ENCODE measurements at regions not wholly inside any gene's neighbourhood (a gene's known extent, or its start where the extent isn't known, plus 50 kb on each side); places are given as distances from the start of the nearest gene placed in this dataset.

DNA sequence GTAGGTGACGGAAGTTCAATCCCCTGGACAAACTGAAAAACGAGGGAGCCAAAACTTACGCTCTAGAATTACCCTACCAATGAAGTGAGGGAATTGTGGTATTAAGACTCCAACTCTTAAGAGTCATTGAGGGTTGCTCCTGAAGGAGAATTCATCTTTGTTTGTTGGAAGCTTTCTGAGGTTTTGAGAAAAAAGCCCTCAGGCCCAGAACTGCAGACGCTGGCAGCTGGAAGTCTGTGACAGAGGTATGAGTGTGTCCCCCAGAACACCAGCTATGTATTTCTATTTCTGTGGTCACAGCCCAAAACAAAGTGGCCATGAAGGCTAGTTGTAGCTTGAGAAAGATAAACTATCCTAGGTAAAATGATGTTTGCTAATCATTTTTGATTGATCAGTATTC is 438.8 kb upstream of the B3GALT2 start:
- CTCF ChIA-PET: no interaction called here
- no peaks in the 10 kb centered on the region for H3K36me3 Mint-ChIP-seq (ENCODE audit: insufficient read depth, unreplicated experiment)
- no TSS peak for BruUV-seq (replicated peaks)
- no peaks in the 10 kb centered on the region for H3K27me3 Mint-ChIP-seq (ENCODE audit: insufficient read depth, unreplicated experiment)
- TF ChIP-seq, protein P1, sequence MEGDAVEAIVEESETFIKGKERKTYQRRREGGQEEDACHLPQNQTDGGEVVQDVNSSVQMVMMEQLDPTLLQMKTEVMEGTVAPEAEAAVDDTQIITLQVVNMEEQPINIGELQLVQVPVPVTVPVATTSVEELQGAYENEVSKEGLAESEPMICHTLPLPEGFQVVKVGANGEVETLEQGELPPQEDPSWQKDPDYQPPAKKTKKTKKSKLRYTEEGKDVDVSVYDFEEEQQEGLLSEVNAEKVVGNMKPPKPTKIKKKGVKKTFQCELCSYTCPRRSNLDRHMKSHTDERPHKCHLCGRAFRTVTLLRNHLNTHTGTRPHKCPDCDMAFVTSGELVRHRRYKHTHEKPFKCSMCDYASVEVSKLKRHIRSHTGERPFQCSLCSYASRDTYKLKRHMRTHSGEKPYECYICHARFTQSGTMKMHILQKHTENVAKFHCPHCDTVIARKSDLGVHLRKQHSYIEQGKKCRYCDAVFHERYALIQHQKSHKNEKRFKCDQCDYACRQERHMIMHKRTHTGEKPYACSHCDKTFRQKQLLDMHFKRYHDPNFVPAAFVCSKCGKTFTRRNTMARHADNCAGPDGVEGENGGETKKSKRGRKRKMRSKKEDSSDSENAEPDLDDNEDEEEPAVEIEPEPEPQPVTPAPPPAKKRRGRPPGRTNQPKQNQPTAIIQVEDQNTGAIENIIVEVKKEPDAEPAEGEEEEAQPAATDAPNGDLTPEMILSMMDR (IDR thresholded peaks at IDR 0.05; ENCODE audit: unreplicated experiment): no peak
- no peak overlapping the region for H3K27ac Mint-ChIP-seq (ENCODE audit: low read depth, unreplicated experiment)
- no peak for DNase-seq (ENCODE audit: unreplicated experiment)
- peaks cover 10% of the 10 kb centered on the region for H3K4me1 Mint-ChIP-seq (ENCODE audit: insufficient read depth, unreplicated experiment)
- intact Hi-C loops (cut with micrococcal nuclease): no loop called here
- H3K9me3 Mint-ChIP-seq (ENCODE audit: unreplicated experiment): no peaks in the 10 kb centered on the region
- no peak overlapping the region for H3K4me3 Mint-ChIP-seq (ENCODE audit: unreplicated experiment)
- POLR2A ChIA-PET: no interaction called here

DNA sequence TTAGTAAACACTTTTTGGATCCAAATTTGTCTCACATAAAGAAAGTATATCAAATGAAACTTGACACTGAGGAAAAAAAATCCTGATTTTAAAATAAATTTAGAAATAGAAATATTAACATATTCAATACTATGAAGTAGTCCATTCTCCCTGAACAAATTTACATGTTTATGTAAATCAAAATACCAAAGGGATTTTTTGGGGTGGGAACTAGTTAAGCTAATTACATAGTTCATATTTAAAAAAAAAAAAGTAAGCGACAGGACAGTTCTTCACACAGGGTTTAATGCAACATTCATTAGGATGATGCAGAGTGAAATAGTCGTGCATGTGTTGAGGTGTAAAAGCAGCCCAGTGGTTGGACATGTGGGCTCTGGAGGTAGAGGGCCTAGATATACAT is 433.5 kb upstream of the B3GALT2 start:
- ChIA-PET CTCF (no interaction called here), POLR2A (no interaction called here)
- Mint-ChIP-seq H3K27ac (ENCODE audit: low read depth, unreplicated experiment) (no peak overlapping the region), H3K4me1 (ENCODE audit: insufficient read depth, unreplicated experiment) (peaks cover 5% of the 10 kb centered on the region), H3K4me3 (ENCODE audit: unreplicated experiment) (no peak overlapping the region), H3K9me3 (ENCODE audit: unreplicated experiment) (peaks cover 8% of the 10 kb centered on the region), H3K27me3 (ENCODE audit: insufficient read depth, unreplicated experiment) (no peaks in the 10 kb centered on the region), H3K36me3 (ENCODE audit: insufficient read depth, unreplicated experiment) (no peaks in the 10 kb centered on the region)
- no TSS peak for BruUV-seq (replicated peaks)
- TF ChIP-seq, protein P1 (IDR thresholded peaks at IDR 0.05; ENCODE audit: unreplicated experiment): no peak
- intact Hi-C loops (cut with micrococcal nuclease): no loop called here
- no peak for DNase-seq (ENCODE audit: unreplicated experiment)

DNA sequence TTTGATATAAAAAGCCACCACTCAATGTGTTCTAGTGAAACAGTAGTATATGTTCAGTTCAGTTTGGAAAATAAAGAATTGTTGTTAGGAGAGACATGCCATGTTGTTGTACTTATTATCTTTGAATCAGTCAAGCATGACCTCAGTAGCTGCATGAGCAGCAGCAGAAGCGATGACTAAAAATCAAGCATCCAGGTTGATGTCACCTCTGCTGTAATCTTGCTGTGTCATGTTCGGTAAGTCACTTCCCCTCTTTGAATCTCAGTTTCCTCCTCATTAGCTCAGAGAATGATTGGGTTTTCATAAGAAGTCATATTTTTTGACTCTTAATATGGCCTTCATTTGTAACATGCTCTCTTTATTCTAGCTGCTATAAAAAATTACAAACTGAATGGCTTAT is 428.4 kb upstream of the B3GALT2 start:
- Mint-ChIP-seq H3K27me3 (ENCODE audit: insufficient read depth, unreplicated experiment) (no peaks in the 10 kb centered on the region), H3K36me3 (ENCODE audit: insufficient read depth, unreplicated experiment) (no peaks in the 10 kb centered on the region), H3K9me3 (ENCODE audit: unreplicated experiment) (peaks cover 8% of the 10 kb centered on the region), H3K4me3 (ENCODE audit: unreplicated experiment) (no peak overlapping the region), H3K27ac (ENCODE audit: low read depth, unreplicated experiment) (no peak overlapping the region), H3K4me1 (ENCODE audit: insufficient read depth, unreplicated experiment) (peaks cover 6% of the 10 kb centered on the region)
- ChIA-PET CTCF (interaction anchor here (0.6 kb wide), 1 partner anchor 26 kb away, joined by 3 read pairs; no protein-coding TSS in a partner anchor), POLR2A (interaction anchor here (1.6 kb wide), 1 partner anchor 12 kb away, joined by 4 read pairs; no protein-coding TSS in a partner anchor)
- BruUV-seq (replicated peaks): no TSS peak
- DNase-seq (ENCODE audit: unreplicated experiment): peak; percentile 34
- TF ChIP-seq, protein P1 (IDR thresholded peaks at IDR 0.05; ENCODE audit: unreplicated experiment): no peak
- intact Hi-C loops (cut with micrococcal nuclease): no loop called here

DNA sequence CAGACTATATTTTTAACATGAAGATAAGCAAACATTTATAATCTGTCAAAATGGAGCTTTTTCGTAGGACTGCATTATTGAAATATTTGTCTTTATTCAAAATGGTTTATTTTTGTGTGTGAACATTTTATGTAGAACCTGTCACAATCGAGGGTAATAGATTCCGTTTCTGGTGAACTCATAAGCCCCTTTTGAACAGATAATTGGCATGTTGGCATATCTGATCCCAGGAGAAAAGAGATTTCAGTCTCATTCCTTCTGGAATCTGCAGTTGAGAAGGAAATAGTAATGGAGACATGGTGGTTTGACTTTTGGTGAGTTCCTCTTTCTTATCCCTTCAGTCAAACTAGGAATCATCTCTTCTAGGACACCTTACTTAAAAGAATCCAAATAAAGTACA is 427.9 kb upstream of the B3GALT2 start:
- no peak for DNase-seq (ENCODE audit: unreplicated experiment)
- POLR2A ChIA-PET: no interaction called here
- intact Hi-C loops (cut with micrococcal nuclease): no loop called here
- no peaks in the 10 kb centered on the region for H3K27me3 Mint-ChIP-seq (ENCODE audit: insufficient read depth, unreplicated experiment)
- H3K4me3 Mint-ChIP-seq (ENCODE audit: unreplicated experiment): no peak overlapping the region
- no peaks in the 10 kb centered on the region for H3K36me3 Mint-ChIP-seq (ENCODE audit: insufficient read depth, unreplicated experiment)
- H3K9me3 Mint-ChIP-seq (ENCODE audit: unreplicated experiment): peaks cover 8% of the 10 kb centered on the region
- no TSS peak for BruUV-seq (replicated peaks)
- TF ChIP-seq, protein P1 (IDR thresholded peaks at IDR 0.05; ENCODE audit: unreplicated experiment): no peak
- H3K27ac Mint-ChIP-seq (ENCODE audit: low read depth, unreplicated experiment): no peak overlapping the region
- CTCF ChIA-PET: interaction anchor here (0.6 kb wide), 1 partner anchor 25 kb away, joined by 3 read pairs; no protein-coding TSS in a partner anchor
- H3K4me1 Mint-ChIP-seq (ENCODE audit: insufficient read depth, unreplicated experiment): peaks cover 6% of the 10 kb centered on the region
